Natural killer cell treated with Interleukin-12 subunit alpha and Interleukin-12 subunit beta and Interleukin-15 and Interleukin-18, amount 100 ng/mL, for 72 hours (primary cell): ENCODE measurements at regions not wholly inside any gene's neighbourhood (a gene's known extent, or its start where the extent isn't known, plus 50 kb on each side); places are given as distances from the start of the nearest gene placed in this dataset.

ENCODE experiments used
- ATAC-seq, 2 donors: fragments of 150-1000 bp; cut with Tn5 transposase in 1 of 2; sonication (Bioruptor Pico), chemical (Tn5 transposase) in 1 of 2; 2 replicates each; pipeline ENCODE4 v1.10.0; 2021
- DNase-seq: peaks from one replicate; pipeline ENCODE4 v3.0.0; 2022; ENCODE audit warnings: low spot score
- H3K27ac Mint-ChIP-seq, 2 donors: 1 replicate in 1 of 2; 2 replicates in 1 of 2; pipeline ENCODE4 v1.8.0; 2022; ENCODE audit warnings: mixed read lengths in 2 of 2, mild to moderate bottlenecking in 1 of 2, moderate library complexity in 1 of 2
- H3K27me3 Mint-ChIP-seq, 2 donors: 1 replicate in 1 of 2; 2 replicates in 1 of 2; pipeline ENCODE4 v1.8.0; 2022; ENCODE audit warnings: mixed read lengths in 2 of 2
- H3K36me3 Mint-ChIP-seq: one replicate; pipeline ENCODE4 v1.8.0; 2022; ENCODE audit warnings: mixed read lengths
- H3K4me1 Mint-ChIP-seq, 2 donors: 1 replicate in 1 of 2; 2 replicates in 1 of 2; pipeline ENCODE4 v1.8.0; 2022; ENCODE audit warnings: low read depth in 2 of 2, mixed read lengths in 2 of 2, mild to moderate bottlenecking in 1 of 2
- H3K4me3 Mint-ChIP-seq: one replicate; pipeline ENCODE4 v1.8.0; 2022; ENCODE audit warnings: mixed read lengths
- H3K9me3 Mint-ChIP-seq: 2 replicates; pipeline ENCODE4 v1.8.0; 2022; ENCODE audit warnings: mixed read lengths

GRCh38 chrX:134747006-134747405 lies 50.0 kb downstream of the PABIR2 start:
- H3K27me3 Mint-ChIP-seq: peaks cover 8 to 12% of the 10 kb centered on the region in 2 donors
- H3K4me3 Mint-ChIP-seq: no peak overlapping the region
- H3K4me1 Mint-ChIP-seq: no peaks in the 10 kb centered on the region
- no peaks in the 10 kb centered on the region for H3K9me3 Mint-ChIP-seq
- no peak overlapping the region for H3K27ac Mint-ChIP-seq
- H3K36me3 Mint-ChIP-seq: no peaks in the 10 kb centered on the region
- DNase-seq (no peak), ATAC-seq (no peak)

GRCh38 chrX:134746410-134746785 lies 50.6 kb downstream of the PABIR2 start:
- no peak for DNase-seq
- peaks cover 3 to 9% of the 10 kb centered on the region in 2 donors for H3K27me3 Mint-ChIP-seq

DNA sequence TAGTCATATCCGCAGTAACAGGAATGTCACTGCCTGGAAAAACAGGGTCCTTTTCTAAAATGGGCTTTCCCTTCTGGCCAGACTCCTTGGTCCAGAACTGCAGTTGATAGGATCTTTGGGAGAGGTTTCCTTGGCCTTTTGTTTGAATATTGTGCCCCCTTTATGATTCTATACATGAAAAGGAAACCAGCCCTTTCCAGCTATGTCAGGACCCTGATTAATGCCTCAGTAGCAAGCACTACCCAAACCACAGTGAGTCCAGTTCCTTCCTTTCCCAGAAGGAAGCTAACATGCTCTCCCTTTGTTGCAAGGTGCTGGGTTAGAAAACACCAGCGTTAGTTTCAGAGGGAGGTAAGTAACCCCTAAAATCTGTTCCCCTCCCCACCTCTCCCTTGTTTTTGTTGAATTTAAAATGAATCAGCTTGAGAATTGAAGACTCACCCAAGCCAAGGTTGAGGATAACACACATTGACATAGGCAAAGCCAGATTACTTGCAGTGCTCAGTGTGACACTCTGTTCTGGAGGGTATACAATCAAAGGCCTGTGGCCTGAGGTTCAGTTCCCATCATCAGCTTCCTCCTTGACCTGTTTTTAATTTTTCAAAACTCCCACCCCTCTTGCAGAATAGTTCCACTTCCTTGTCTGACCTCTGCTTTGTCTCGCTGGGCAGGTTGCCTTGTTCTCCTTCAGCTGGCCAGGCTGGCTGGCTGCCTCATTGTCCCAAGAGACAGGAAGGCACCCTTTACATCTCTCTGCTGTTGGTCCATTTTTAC lies 51.2 kb downstream of the PABIR2 start:
- H3K4me3 Mint-ChIP-seq: no peak overlapping the region
- no peaks in the 10 kb centered on the region for H3K36me3 Mint-ChIP-seq
- no peaks in the 10 kb centered on the region for H3K9me3 Mint-ChIP-seq
- H3K27ac Mint-ChIP-seq: no peak overlapping the region
- ATAC-seq (no peak), DNase-seq (no peak)
- H3K27me3 Mint-ChIP-seq: peaks cover 0 to 7% of the 10 kb centered on the region in 2 donors
- H3K4me1 Mint-ChIP-seq: no peaks in the 10 kb centered on the region

More at GRCh38 chrX:134746410-134746785, 50.6 kb downstream of the PABIR2 start:
- no peak overlapping the region for H3K4me3 Mint-ChIP-seq
- H3K4me1 Mint-ChIP-seq: no peaks in the 10 kb centered on the region
- ATAC-seq: no peak
- H3K9me3 Mint-ChIP-seq: no peaks in the 10 kb centered on the region
- no peak overlapping the region for H3K27ac Mint-ChIP-seq
- H3K36me3 Mint-ChIP-seq: no peaks in the 10 kb centered on the region

DNA sequence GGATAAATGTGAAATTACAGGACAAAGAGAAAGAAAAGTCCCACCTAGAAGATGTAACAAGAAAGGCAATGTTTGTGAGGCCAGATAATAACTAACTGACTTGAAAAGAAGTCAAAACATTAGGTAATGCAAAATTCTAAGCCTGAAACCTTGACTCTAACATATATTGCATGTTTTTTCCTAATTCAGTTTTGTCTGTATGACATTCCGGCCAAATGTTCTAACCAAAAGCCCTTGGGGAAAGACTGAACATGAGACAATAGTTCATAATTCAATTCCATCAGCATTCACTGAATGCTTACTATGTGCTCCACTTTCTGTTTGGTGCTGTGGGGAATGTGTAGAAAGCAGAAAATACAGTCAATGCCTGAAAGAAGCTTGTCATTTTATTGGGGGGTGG lies 53.9 kb downstream of the PABIR2 start:
- H3K4me1 Mint-ChIP-seq: no peaks in the 10 kb centered on the region
- no peak overlapping the region for H3K4me3 Mint-ChIP-seq
- no peaks in the 10 kb centered on the region for H3K9me3 Mint-ChIP-seq
- ATAC-seq (no peak), DNase-seq (no peak)
- H3K36me3 Mint-ChIP-seq: no peaks in the 10 kb centered on the region
- peaks cover 0 to 16% of the 10 kb centered on the region in 2 donors for H3K27me3 Mint-ChIP-seq
- no peak overlapping the region for H3K27ac Mint-ChIP-seq

- H3K9me3 Mint-ChIP-seq: no peaks in the 10 kb centered on the region
- no peak for ATAC-seq
- H3K27ac Mint-ChIP-seq: no peak overlapping the region
- H3K4me1 Mint-ChIP-seq: no peaks in the 10 kb centered on the region
- peaks cover 5 to 21% of the 10 kb centered on the region in 2 donors for H3K27me3 Mint-ChIP-seq
- no peak overlapping the region for H3K4me3 Mint-ChIP-seq
- H3K36me3 Mint-ChIP-seq: no peaks in the 10 kb centered on the region
- DNase-seq: no peak
Measured at GRCh38 chrX:134742573-134742972, 54.4 kb downstream of the PABIR2 start.

DNA sequence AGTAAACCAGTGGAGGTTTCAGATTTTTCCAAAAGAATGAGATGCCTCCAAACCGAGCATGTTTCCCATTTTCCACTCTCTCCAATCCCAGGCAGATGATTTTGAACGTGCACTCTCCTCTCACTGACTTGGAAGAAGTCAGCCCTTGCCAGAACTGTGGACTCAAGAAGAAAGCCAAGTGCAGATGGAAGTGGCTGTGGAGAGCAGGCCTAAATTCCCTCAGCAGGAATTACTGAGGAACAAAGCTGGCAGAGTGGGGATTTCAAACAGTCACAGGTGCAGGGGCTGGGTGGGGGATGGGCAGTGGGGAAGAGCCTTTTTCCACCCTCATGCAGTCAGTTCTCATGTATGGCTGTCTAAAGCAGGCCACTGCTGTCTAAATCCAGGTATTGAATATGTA lies 55.3 kb downstream of the PABIR2 start:
- Mint-ChIP-seq H3K36me3 (no peaks in the 10 kb centered on the region), H3K27ac (no peak overlapping the region), H3K9me3 (no peaks in the 10 kb centered on the region), H3K27me3 (peaks cover 6 to 17% of the 10 kb centered on the region in 2 donors), H3K4me1 (no peaks in the 10 kb centered on the region), H3K4me3 (no peak overlapping the region)
- DNase-seq (no peak), ATAC-seq (no peak)

- Mint-ChIP-seq H3K27me3 (peaks cover 6 to 23% of the 10 kb centered on the region in 2 donors), H3K4me3 (no peak overlapping the region), H3K36me3 (no peaks in the 10 kb centered on the region), H3K4me1 (no peaks in the 10 kb centered on the region), H3K9me3 (no peaks in the 10 kb centered on the region), H3K27ac (no peak overlapping the region)
- ATAC-seq (no peak), DNase-seq (no peak)
Measured at GRCh38 chrX:134738986-134739740, 57.8 kb downstream of the PABIR2 start.

- Mint-ChIP-seq H3K27me3 (peaks cover 6 to 24% of the 10 kb centered on the region in 2 donors), H3K36me3 (no peaks in the 10 kb centered on the region), H3K4me3 (no peak overlapping the region), H3K4me1 (no peaks in the 10 kb centered on the region), H3K27ac (no peak overlapping the region), H3K9me3 (no peaks in the 10 kb centered on the region)
- ATAC-seq (no peak), DNase-seq (no peak)
Measured at GRCh38 chrX:134738445-134738844, 58.6 kb downstream of the PABIR2 start.

DNA sequence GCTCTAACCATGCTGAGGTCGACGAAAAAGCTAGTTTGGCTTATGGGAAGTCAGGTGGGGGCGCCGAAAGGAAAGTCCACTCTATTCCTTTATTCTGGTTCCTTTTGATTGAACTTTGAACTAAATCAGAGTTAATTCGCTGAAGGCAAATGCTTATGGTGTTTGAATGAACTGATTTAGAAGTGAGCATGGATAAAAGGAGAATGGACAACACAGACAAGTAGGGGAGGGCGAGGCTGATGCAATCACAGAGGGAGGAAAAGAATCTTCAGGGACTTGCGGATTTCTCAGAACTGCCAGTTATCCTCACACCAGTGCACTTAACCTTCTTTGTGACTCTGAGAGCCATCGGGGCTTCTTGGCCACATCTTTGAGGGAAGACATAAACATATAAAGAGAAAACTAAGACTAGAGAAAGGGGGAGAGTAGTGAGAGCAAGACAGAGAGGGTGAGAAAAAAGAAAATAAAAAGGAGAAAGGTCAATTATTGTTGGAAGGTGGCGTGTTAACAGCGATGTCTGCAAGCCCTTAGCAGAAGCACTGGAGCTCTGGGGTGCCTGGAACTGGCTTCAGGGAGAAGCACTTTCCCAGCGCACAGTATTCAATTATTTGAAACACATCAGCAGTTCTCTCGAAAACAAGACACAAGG lies 59.2 kb downstream of the PABIR2 start:
- no peaks in the 10 kb centered on the region for H3K36me3 Mint-ChIP-seq
- H3K9me3 Mint-ChIP-seq: no peaks in the 10 kb centered on the region
- H3K4me1 Mint-ChIP-seq: no peaks in the 10 kb centered on the region
- no peak for ATAC-seq
- no peak overlapping the region for H3K4me3 Mint-ChIP-seq
- no peak overlapping the region for H3K27ac Mint-ChIP-seq
- peaks cover 6 to 26% of the 10 kb centered on the region in 2 donors for H3K27me3 Mint-ChIP-seq
- DNase-seq: no peak

DNA sequence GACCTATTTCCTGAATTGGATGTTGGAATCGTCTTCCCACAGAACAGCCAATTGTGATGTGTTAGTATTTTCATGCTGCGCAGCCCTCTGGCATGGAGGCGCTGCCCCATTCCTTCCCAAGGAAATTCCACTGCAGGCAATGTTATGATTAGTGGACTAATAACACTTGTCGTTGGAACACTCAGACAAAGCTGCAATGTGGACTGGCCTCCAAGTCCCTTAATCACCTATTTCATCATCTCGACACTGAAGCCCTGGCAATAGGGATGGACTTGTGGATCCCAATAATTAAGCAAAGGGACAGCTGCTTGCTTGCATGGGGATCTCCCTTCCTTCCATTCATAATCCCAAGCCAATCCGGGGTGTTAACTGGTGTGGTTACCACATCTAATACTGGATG lies 59.9 kb downstream of the PABIR2 start:
- H3K36me3 Mint-ChIP-seq: no peaks in the 10 kb centered on the region
- ATAC-seq: no peak
- H3K27me3 Mint-ChIP-seq: peaks cover 6 to 26% of the 10 kb centered on the region in 2 donors
- H3K9me3 Mint-ChIP-seq: no peaks in the 10 kb centered on the region
- no peaks in the 10 kb centered on the region for H3K4me1 Mint-ChIP-seq
- H3K4me3 Mint-ChIP-seq: no peak overlapping the region
- DNase-seq: no peak
- H3K27ac Mint-ChIP-seq: no peak overlapping the region

- Mint-ChIP-seq H3K9me3 (no peaks in the 10 kb centered on the region), H3K36me3 (no peaks in the 10 kb centered on the region), H3K4me1 (no peaks in the 10 kb centered on the region), H3K27me3 (peaks cover 6 to 24% of the 10 kb centered on the region in 2 donors), H3K4me3 (no peak overlapping the region), H3K27ac (no peak overlapping the region)
- ATAC-seq: no peak
- no peak for DNase-seq
Measured at GRCh38 chrX:134736356-134736755, 60.6 kb downstream of the PABIR2 start.

- no peak overlapping the region for H3K4me3 Mint-ChIP-seq
- H3K27me3 Mint-ChIP-seq: peaks cover 6 to 23% of the 10 kb centered on the region in 2 donors
- no peaks in the 10 kb centered on the region for H3K9me3 Mint-ChIP-seq
- H3K36me3 Mint-ChIP-seq: no peaks in the 10 kb centered on the region
- H3K27ac Mint-ChIP-seq: no peak overlapping the region
- no peak for ATAC-seq
- no peak for DNase-seq
- H3K4me1 Mint-ChIP-seq: no peaks in the 10 kb centered on the region
Measured at GRCh38 chrX:134735015-134735414, 62.0 kb downstream of the PABIR2 start.

DNA sequence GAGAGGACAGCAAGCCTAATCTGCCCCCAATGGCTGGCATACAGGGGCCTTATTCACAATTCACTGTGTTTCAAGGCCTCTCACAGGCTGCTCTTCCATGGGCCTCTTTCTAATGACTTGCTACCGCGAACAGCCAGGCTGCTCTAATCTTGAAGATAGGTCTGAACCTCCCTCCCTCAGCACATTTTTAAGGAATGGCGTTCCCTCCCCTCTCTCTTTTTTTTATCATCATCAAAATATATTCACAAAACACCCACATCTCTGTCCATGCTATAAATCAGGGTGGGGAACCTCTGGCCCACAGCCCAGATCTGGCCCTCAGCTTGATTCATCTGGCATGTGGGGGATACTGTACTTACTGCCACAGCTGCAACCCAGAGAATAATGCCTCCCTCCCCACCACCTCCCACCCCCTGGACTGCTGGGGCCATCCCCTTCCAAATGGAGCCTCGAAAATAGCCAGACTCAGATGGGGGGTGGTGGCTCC lies 62.5 kb downstream of the PABIR2 start:
- H3K9me3 Mint-ChIP-seq: no peaks in the 10 kb centered on the region
- no peak overlapping the region for H3K4me3 Mint-ChIP-seq
- H3K27me3 Mint-ChIP-seq: peaks cover 6 to 24% of the 10 kb centered on the region in 2 donors
- no peaks in the 10 kb centered on the region for H3K36me3 Mint-ChIP-seq
- no peaks in the 10 kb centered on the region for H3K4me1 Mint-ChIP-seq
- no peak for ATAC-seq
- no peak for DNase-seq
- H3K27ac Mint-ChIP-seq: no peak overlapping the region

GRCh38 chrX:134733591-134733990 lies 63.4 kb downstream of the PABIR2 start:
- Mint-ChIP-seq H3K9me3 (no peaks in the 10 kb centered on the region), H3K27ac (no peak overlapping the region), H3K27me3 (peaks cover 6 to 19% of the 10 kb centered on the region in 2 donors), H3K4me1 (no peaks in the 10 kb centered on the region), H3K4me3 (no peak overlapping the region), H3K36me3 (no peaks in the 10 kb centered on the region)
- DNase-seq: no peak
- no peak for ATAC-seq
